ENCODE measurements at regions not wholly inside any gene's neighbourhood (a gene's known extent, or its start where the extent isn't known, plus 50 kb on each side); places are given as distances from the start of the nearest gene placed in this dataset.
A peak's percentile ranks its signal among the peaks of the same experiment; 100 is the strongest.

DNA sequence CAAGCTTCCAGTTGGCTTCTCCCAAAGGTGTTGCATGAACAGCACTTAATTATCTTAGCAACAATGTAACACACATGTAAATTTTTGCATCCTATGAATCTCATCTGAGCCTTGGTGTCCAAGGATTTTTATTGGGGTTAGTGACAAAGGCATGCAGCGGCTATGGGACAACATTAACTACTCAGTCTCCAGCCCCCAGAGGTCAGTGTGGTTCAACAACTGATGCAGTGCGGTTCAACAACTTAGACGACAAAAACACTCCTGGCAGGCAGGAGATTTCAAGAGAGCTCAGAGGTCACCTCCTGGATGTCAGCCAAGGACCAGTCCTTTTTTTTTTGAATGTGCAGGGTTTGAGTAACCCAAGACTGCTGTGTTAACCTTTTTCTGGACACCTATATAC, 77.5 kb upstream of the HMCN1 start:
- Histone ChIP-seq H3K18ac (ENCODE audit: low read length) (peak overlapping the region; percentile 41), H2BK15ac (replicated peaks; ENCODE audit: low read depth) (no peak overlapping the region), H2AK5ac (ENCODE audit: low read length) (no peak overlapping the region), H3K27ac (ENCODE audit: low read depth, low read length) (no peak overlapping the region), H3K4ac (ENCODE audit: low read depth, low read length) (no peak overlapping the region), H2BK5ac (ENCODE audit: low read length) (no peak overlapping the region), H4K8ac (ENCODE audit: low read depth, low read length) (no peak overlapping the region), H2BK120ac (ENCODE audit: low read depth, low read length) (no peak overlapping the region), H3K4me2 (ENCODE audit: low read length) (no peak overlapping the region), H3K23ac (ENCODE audit: low read length) (no peak overlapping the region), H3K27me3 (ENCODE audit: insufficient read depth, low read length, poor library complexity) (no peaks in the 10 kb centered on the region), H3K79me2 (ENCODE audit: control insufficient read depth, insufficient read depth, low read length) (no peaks in the 10 kb centered on the region), H3K4me1 (ENCODE audit: control insufficient read depth, low read depth, low read length) (no peaks in the 10 kb centered on the region), H3K56ac (ENCODE audit: low read length) (no peak overlapping the region), H3K79me1 (ENCODE audit: low read length) (no peaks in the 10 kb centered on the region), H4K5ac (ENCODE audit: low read length) (no peak overlapping the region), H3K9ac (ENCODE audit: low read length) (no peak overlapping the region), H3K4me3 (ENCODE audit: low read length) (no peak overlapping the region), H3K36me3 (ENCODE audit: control insufficient read depth, insufficient read depth, low read length) (no peaks in the 10 kb centered on the region)
- WGBS (ENCODE audit: extremely low coverage, insufficient coverage, low lambda C conversion rate): no CpG with 5 or more reads among the region's 3 CpGs
- peak; percentile 45 for DNase-seq

DNA sequence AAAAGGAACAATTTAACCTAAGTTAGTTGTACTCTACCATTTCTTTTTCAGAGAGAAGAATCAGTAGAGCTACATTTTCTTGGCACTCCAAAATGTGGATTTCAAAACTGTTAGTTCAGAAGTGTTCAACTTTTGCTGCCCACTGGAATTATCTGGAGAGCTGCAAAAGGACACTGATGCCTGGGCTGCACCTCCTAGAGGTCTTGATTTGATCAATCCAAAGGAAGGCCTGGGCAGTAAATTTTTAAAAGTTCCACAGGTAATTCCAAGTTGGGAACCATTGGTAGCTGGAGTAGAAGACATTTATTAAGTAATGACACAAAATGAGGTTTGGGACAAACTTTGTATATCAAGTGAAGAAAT, 79.3 kb upstream of the HMCN1 start:
- H4K8ac ChIP-seq (ENCODE audit: low read depth, low read length): peak overlapping the region; percentile 65
- H3K23ac ChIP-seq (ENCODE audit: low read length): no peak overlapping the region
- H3K56ac ChIP-seq (ENCODE audit: low read length): no peak overlapping the region
- no peaks in the 10 kb centered on the region for H3K27me3 ChIP-seq (ENCODE audit: insufficient read depth, low read length, poor library complexity)
- no peaks in the 10 kb centered on the region for H3K79me2 ChIP-seq (ENCODE audit: control insufficient read depth, insufficient read depth, low read length)
- no peak overlapping the region for H3K4me2 ChIP-seq (ENCODE audit: low read length)
- H3K4me1 ChIP-seq (ENCODE audit: control insufficient read depth, low read depth, low read length): no peaks in the 10 kb centered on the region
- no peak overlapping the region for H3K9ac ChIP-seq (ENCODE audit: low read length)
- H4K5ac ChIP-seq (ENCODE audit: low read length): no peak overlapping the region
- no peak overlapping the region for H2BK120ac ChIP-seq (ENCODE audit: low read depth, low read length)
- no peak overlapping the region for H3K27ac ChIP-seq (ENCODE audit: low read depth, low read length)
- H3K36me3 ChIP-seq (ENCODE audit: control insufficient read depth, insufficient read depth, low read length): no peaks in the 10 kb centered on the region
- no peak overlapping the region for H3K18ac ChIP-seq (ENCODE audit: low read length)
- no peak for DNase-seq
- no peak overlapping the region for H3K4ac ChIP-seq (ENCODE audit: low read depth, low read length)
- no peak overlapping the region for H2AK5ac ChIP-seq (ENCODE audit: low read length)
- H2BK15ac ChIP-seq (replicated peaks; ENCODE audit: low read depth): no peak overlapping the region
- H2BK5ac ChIP-seq (ENCODE audit: low read length): no peak overlapping the region
- H3K79me1 ChIP-seq (ENCODE audit: low read length): no peaks in the 10 kb centered on the region
- H3K4me3 ChIP-seq (ENCODE audit: low read length): no peak overlapping the region

DNA sequence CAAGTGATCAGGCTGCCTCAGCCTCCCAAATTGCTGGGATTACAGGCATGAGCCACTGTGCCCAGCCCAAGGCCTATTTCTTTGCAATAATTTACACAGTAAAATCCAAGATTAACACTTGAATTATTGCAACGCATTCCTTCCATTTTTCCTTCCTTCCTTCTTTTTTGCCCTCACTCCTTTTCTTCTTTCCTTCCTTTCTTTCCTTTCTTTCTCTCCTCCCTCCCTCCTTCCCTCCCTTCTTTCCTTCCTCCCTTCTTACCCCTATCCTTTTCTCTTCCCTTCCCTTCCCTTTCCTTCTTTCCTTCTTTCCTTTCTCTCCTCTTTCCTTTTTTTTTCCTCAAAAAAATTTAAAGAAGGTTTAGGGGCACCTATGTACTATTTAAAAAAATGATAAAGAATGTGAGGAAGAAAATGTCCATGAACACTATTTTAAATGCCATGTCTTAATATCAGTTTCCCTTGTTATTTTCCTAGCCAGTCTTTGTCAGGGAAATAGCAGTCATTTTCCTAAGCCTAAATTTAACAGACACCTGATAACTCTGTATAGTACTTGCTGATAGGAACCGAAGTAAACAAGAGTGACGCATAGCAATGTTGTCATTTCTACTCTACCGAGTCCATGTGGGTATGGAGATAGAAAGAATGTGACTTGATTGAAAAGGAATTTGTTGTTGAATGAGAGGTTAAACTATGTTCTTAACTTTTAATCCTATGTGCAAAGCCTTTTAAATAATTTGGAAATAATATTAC, 79.8 kb upstream of the HMCN1 start:
- no peaks in the 10 kb centered on the region for H3K27me3 ChIP-seq (ENCODE audit: insufficient read depth, low read length, poor library complexity)

DNA sequence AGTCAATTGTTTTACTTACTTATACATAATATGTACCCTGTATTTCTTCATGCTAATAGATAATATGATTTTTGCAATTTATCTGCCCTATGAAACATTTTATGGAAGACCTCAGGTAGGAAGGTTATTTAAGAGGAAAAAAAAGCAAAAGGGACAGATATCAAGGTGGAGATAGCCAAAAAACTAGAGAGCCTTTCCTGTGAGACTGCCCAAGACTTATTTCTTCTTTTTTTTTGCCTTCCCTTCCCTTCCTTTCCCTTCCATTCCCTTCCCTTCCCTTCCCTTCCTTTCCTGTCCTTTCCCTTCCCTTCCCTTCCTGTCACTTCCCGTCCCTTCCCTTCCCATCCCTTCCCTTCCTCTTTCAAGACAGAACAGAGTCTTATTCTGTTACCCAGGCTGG, 80.6 kb upstream of the HMCN1 start:
- H3K23ac ChIP-seq (ENCODE audit: low read length): no peak overlapping the region
- peak overlapping the region; percentile 34 for H3K56ac ChIP-seq (ENCODE audit: low read length)
- H3K18ac ChIP-seq (ENCODE audit: low read length): no peak overlapping the region
- H4K5ac ChIP-seq (ENCODE audit: low read length): no peak overlapping the region
- no peak overlapping the region for H3K4ac ChIP-seq (ENCODE audit: low read depth, low read length)
- no peak overlapping the region for H3K4me2 ChIP-seq (ENCODE audit: low read length)
- H2AK5ac ChIP-seq (ENCODE audit: low read length): peak overlapping the region; percentile 37
- H2BK15ac ChIP-seq (replicated peaks; ENCODE audit: low read depth): no peak overlapping the region
- H3K27ac ChIP-seq (ENCODE audit: low read depth, low read length): no peak overlapping the region
- H4K8ac ChIP-seq (ENCODE audit: low read depth, low read length): no peak overlapping the region
- WGBS (ENCODE audit: extremely low coverage, insufficient coverage, low lambda C conversion rate): no CpG with 5 or more reads among the region's 1 CpG
- no peaks in the 10 kb centered on the region for H3K36me3 ChIP-seq (ENCODE audit: control insufficient read depth, insufficient read depth, low read length)
- no peaks in the 10 kb centered on the region for H3K27me3 ChIP-seq (ENCODE audit: insufficient read depth, low read length, poor library complexity)
- H3K4me1 ChIP-seq (ENCODE audit: control insufficient read depth, low read depth, low read length): no peaks in the 10 kb centered on the region
- no peaks in the 10 kb centered on the region for H3K79me2 ChIP-seq (ENCODE audit: control insufficient read depth, insufficient read depth, low read length)
- no peak overlapping the region for H3K9ac ChIP-seq (ENCODE audit: low read length)
- H2BK120ac ChIP-seq (ENCODE audit: low read depth, low read length): no peak overlapping the region
- no peak overlapping the region for H2BK5ac ChIP-seq (ENCODE audit: low read length)
- H3K79me1 ChIP-seq (ENCODE audit: low read length): no peaks in the 10 kb centered on the region
- no peak overlapping the region for H3K4me3 ChIP-seq (ENCODE audit: low read length)
- DNase-seq: no peak

More for the DNA sequence above, 79.8 kb upstream of the HMCN1 start:
- WGBS (ENCODE audit: extremely low coverage, insufficient coverage, low lambda C conversion rate): no CpG with 5 or more reads among the region's 4 CpGs
- Histone ChIP-seq H4K5ac (ENCODE audit: low read length) (no peak overlapping the region), H4K8ac (ENCODE audit: low read depth, low read length) (no peak overlapping the region), H3K79me1 (ENCODE audit: low read length) (no peaks in the 10 kb centered on the region), H3K56ac (ENCODE audit: low read length) (no peak overlapping the region), H3K36me3 (ENCODE audit: control insufficient read depth, insufficient read depth, low read length) (no peaks in the 10 kb centered on the region), H3K79me2 (ENCODE audit: control insufficient read depth, insufficient read depth, low read length) (no peaks in the 10 kb centered on the region), H3K23ac (ENCODE audit: low read length) (no peak overlapping the region), H3K4me2 (ENCODE audit: low read length) (no peak overlapping the region), H2BK15ac (replicated peaks; ENCODE audit: low read depth) (no peak overlapping the region), H2AK5ac (ENCODE audit: low read length) (no peak overlapping the region), H3K4me3 (ENCODE audit: low read length) (no peak overlapping the region), H3K9ac (ENCODE audit: low read length) (no peak overlapping the region), H3K4ac (ENCODE audit: low read depth, low read length) (no peak overlapping the region), H3K18ac (ENCODE audit: low read length) (no peak overlapping the region), H2BK120ac (ENCODE audit: low read depth, low read length) (no peak overlapping the region), H3K27ac (ENCODE audit: low read depth, low read length) (no peak overlapping the region), H2BK5ac (ENCODE audit: low read length) (no peak overlapping the region), H3K4me1 (ENCODE audit: control insufficient read depth, low read depth, low read length) (no peaks in the 10 kb centered on the region)
- DNase-seq: peak; percentile 70

DNA sequence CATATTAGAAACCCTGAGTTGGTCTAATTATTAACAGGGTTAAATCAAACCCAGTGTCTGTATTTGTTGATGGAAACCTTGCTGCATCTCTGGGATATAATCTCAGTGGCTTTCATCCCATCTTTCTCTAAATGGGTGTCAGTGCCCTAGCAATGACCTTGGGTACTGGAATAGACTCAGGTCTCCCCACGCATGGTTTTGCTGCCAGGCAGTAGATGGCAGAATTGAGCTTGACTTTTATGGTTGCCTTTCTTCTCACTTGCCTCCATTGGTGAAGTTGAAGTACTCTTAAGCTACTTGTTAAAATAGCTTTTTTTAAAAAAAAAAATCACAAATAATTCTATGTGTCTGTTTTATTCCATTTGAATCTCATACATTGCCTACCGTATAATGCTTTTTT, 81.8 kb upstream of the HMCN1 start:
- Histone ChIP-seq H3K79me1 (ENCODE audit: low read length) (no peaks in the 10 kb centered on the region), H3K9ac (ENCODE audit: low read length) (no peak overlapping the region), H3K27me3 (ENCODE audit: insufficient read depth, low read length, poor library complexity) (no peaks in the 10 kb centered on the region), H2BK120ac (ENCODE audit: low read depth, low read length) (no peak overlapping the region), H2BK5ac (ENCODE audit: low read length) (no peak overlapping the region), H3K23ac (ENCODE audit: low read length) (no peak overlapping the region), H3K4me2 (ENCODE audit: low read length) (no peak overlapping the region), H4K5ac (ENCODE audit: low read length) (no peak overlapping the region), H3K27ac (ENCODE audit: low read depth, low read length) (no peak overlapping the region), H2AK5ac (ENCODE audit: low read length) (no peak overlapping the region), H3K18ac (ENCODE audit: low read length) (no peak overlapping the region), H3K36me3 (ENCODE audit: control insufficient read depth, insufficient read depth, low read length) (no peaks in the 10 kb centered on the region), H3K4me3 (ENCODE audit: low read length) (no peak overlapping the region), H3K4me1 (ENCODE audit: control insufficient read depth, low read depth, low read length) (no peaks in the 10 kb centered on the region), H3K79me2 (ENCODE audit: control insufficient read depth, insufficient read depth, low read length) (no peaks in the 10 kb centered on the region), H2BK15ac (replicated peaks; ENCODE audit: low read depth) (no peak overlapping the region), H4K8ac (ENCODE audit: low read depth, low read length) (no peak overlapping the region), H3K56ac (ENCODE audit: low read length) (no peak overlapping the region), H3K4ac (ENCODE audit: low read depth, low read length) (no peak overlapping the region)
- no CpG with 5 or more reads among the region's 2 CpGs for WGBS (ENCODE audit: extremely low coverage, insufficient coverage, low lambda C conversion rate)
- peak; percentile 65 for DNase-seq

DNA sequence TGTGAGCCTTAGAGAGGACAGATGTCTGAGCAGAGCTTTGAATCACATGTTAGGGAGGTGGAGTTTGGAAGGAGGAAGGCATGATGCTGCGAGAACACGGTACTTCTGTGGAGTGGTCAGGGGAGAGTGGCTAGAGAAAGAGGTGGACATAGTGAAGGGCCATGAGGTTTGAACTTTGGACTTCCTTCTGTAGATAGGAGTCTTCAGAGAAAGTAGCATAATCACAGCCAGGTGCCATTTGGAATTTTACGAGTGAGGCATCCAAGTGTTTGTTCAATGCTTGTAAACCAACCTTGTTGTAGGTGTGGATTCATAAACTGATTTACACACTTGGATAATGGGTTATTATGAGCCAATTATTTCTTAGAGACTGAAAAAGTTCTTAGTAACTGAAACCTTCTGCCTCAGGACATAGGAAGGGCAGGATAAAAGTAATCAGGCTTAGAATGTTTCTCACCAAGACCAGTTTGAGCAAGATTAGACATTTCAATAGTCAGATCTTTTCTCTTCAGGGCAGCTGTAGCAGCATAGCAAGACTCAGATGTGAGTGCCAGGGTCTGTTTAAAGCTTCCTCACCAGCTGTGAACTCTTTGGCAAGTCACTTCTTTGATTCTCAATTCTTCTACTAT, 83.5 kb upstream of the HMCN1 start:
- no peak overlapping the region for H2AK5ac ChIP-seq (ENCODE audit: low read length)
- H3K27me3 ChIP-seq (ENCODE audit: insufficient read depth, low read length, poor library complexity): no peaks in the 10 kb centered on the region
- H4K8ac ChIP-seq (ENCODE audit: low read depth, low read length): no peak overlapping the region
- H3K23ac ChIP-seq (ENCODE audit: low read length): no peak overlapping the region
- H3K4me3 ChIP-seq (ENCODE audit: low read length): no peak overlapping the region
- H3K4me1 ChIP-seq (ENCODE audit: control insufficient read depth, low read depth, low read length): no peaks in the 10 kb centered on the region
- H3K9ac ChIP-seq (ENCODE audit: low read length): no peak overlapping the region
- WGBS (ENCODE audit: extremely low coverage, insufficient coverage, low lambda C conversion rate): no CpG with 5 or more reads among the region's 3 CpGs
- H3K79me2 ChIP-seq (ENCODE audit: control insufficient read depth, insufficient read depth, low read length): no peaks in the 10 kb centered on the region
- no peaks in the 10 kb centered on the region for H3K36me3 ChIP-seq (ENCODE audit: control insufficient read depth, insufficient read depth, low read length)
- no peak overlapping the region for H3K4me2 ChIP-seq (ENCODE audit: low read length)
- H3K56ac ChIP-seq (ENCODE audit: low read length): peak overlapping the region; percentile 2
- no peak overlapping the region for H4K5ac ChIP-seq (ENCODE audit: low read length)
- H2BK5ac ChIP-seq (ENCODE audit: low read length): no peak overlapping the region
- no peak overlapping the region for H3K4ac ChIP-seq (ENCODE audit: low read depth, low read length)
- H3K79me1 ChIP-seq (ENCODE audit: low read length): no peaks in the 10 kb centered on the region
- H2BK15ac ChIP-seq (replicated peaks; ENCODE audit: low read depth): peak overlapping the region; percentile 96
- H3K18ac ChIP-seq (ENCODE audit: low read length): no peak overlapping the region
- DNase-seq: no peak
- H3K27ac ChIP-seq (ENCODE audit: low read depth, low read length): no peak overlapping the region
- H2BK120ac ChIP-seq (ENCODE audit: low read depth, low read length): no peak overlapping the region
